ENCODE measurements at regions not wholly inside any gene's neighbourhood (a gene's known extent, or its start where the extent isn't known, plus 50 kb on each side); places are given as distances from the start of the nearest gene placed in this dataset.
"Not testable (repeated sequence)": the region's sequence is repeated elsewhere in the genome, so short reads cannot be mapped to it uniquely, and the experiment has no call there.

GRCh38 chr18:15003636-15004269 lies 255.8 kb downstream of the ANKRD30B start:
- H3F3A ChIP-seq (ENCODE audit: insufficient read depth); H3K4me2 ChIP-seq (ENCODE audit: low read depth, low read length, poor library complexity, severe bottlenecking); H3K4me3 ChIP-seq (ENCODE audit: insufficient read depth, low read length, poor library complexity, severe bottlenecking); H3K9ac ChIP-seq (ENCODE audit: low read length); H3K79me2 ChIP-seq (ENCODE audit: insufficient read depth, low read length); H3K9me3 ChIP-seq (ENCODE audit: insufficient read depth, low read length); H3K9me2 ChIP-seq (replicated peaks; ENCODE audit: insufficient read depth, low read length); H3K27ac ChIP-seq (ENCODE audit: low read depth, low read length); H4K20me1 ChIP-seq (ENCODE audit: low read depth, low read length); H3K27me3 ChIP-seq (ENCODE audit: low read length); H3K36me3 ChIP-seq (ENCODE audit: low read length); H2AFZ ChIP-seq (ENCODE audit: low read depth, low read length, severe bottlenecking): not testable (repeated sequence)

GRCh38 chr18:15004270-15004973 lies 256.4 kb downstream of the ANKRD30B start:
- not testable (repeated sequence) for H3K4me2 ChIP-seq (ENCODE audit: low read depth, low read length, poor library complexity, severe bottlenecking); H2AFZ ChIP-seq (ENCODE audit: low read depth, low read length, severe bottlenecking); H3K9me3 ChIP-seq (ENCODE audit: insufficient read depth, low read length); H3F3A ChIP-seq (ENCODE audit: insufficient read depth); H3K36me3 ChIP-seq (ENCODE audit: low read length); H3K9ac ChIP-seq (ENCODE audit: low read length); H4K20me1 ChIP-seq (ENCODE audit: low read depth, low read length); H3K27me3 ChIP-seq (ENCODE audit: low read length); H3K4me3 ChIP-seq (ENCODE audit: insufficient read depth, low read length, poor library complexity, severe bottlenecking); H3K79me2 ChIP-seq (ENCODE audit: insufficient read depth, low read length); H3K9me2 ChIP-seq (replicated peaks; ENCODE audit: insufficient read depth, low read length); H3K27ac ChIP-seq (ENCODE audit: low read depth, low read length)

DNA sequence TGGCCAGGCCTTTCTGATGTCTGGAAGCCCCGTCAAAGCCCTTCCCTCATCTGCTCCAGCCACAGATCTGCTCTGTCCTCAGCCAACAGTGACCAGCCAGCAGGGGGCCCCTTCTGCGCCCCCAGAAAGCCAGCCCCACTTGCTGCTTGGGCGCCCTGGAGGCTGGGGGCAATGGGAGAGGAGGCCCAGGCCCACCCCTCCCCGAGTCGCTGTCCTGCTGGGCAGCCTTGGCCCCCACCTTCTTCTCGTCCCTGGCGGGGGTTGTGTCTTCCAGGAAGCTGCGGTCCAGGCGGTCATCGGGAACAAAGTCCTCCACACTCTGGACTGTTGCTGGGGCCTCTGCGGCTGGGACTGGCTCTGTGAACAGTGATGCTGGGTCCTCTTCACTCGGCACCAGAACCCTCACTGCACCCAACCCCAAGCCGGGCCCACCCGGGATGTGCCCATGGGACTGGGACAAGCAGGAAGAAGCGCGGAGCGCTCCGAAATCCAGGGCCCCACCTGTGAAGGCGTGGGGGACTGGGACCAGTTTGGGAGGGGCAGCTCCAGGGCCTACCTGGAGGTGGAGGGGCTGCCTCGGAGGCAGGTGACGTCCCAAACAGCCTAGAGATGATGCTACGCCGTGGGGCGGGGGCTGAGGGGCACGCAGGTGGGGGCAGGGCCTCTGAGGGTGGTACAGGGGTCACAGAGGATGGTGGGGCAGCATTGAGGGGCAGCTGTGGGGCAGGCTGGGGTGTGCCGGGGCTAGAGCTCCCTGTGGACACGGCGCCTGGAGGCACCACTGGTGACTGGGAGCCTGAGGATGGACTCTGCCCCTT lies 257.6 kb downstream of the ANKRD30B start:
- TF ChIP-seq CTCF (IDR thresholded peaks at IDR 0.05; ENCODE audit: insufficient read depth, low read length, poor library complexity, severe bottlenecking) (no peak), EZH2phosphoT487 (conservative IDR thresholded peaks at IDR 0.05; ENCODE audit: low read length) (no peak)
- H3K4me3 ChIP-seq (ENCODE audit: insufficient read depth, low read length, poor library complexity, severe bottlenecking): no peak overlapping the region
- no peaks in the 10 kb centered on the region for H3K9me3 ChIP-seq (ENCODE audit: insufficient read depth, low read length)
- H3K4me2 ChIP-seq (ENCODE audit: low read depth, low read length, poor library complexity, severe bottlenecking): no peak overlapping the region
- no peaks in the 10 kb centered on the region for H3F3A ChIP-seq (ENCODE audit: insufficient read depth)
- H3K36me3 ChIP-seq (ENCODE audit: low read length): no peaks in the 10 kb centered on the region
- no peaks in the 10 kb centered on the region for H3K27me3 ChIP-seq (ENCODE audit: low read length)
- no peaks in the 10 kb centered on the region for H3K9me2 ChIP-seq (replicated peaks; ENCODE audit: insufficient read depth, low read length)
- H3K9ac ChIP-seq (ENCODE audit: low read length): no peak overlapping the region
- H3K79me2 ChIP-seq (ENCODE audit: insufficient read depth, low read length): no peaks in the 10 kb centered on the region
- no peak overlapping the region for H3K27ac ChIP-seq (ENCODE audit: low read depth, low read length)
- no peaks in the 10 kb centered on the region for H4K20me1 ChIP-seq (ENCODE audit: low read depth, low read length)
- no peak overlapping the region for H2AFZ ChIP-seq (ENCODE audit: low read depth, low read length, severe bottlenecking)

- H3K4me3 ChIP-seq (ENCODE audit: insufficient read depth, low read length, poor library complexity, severe bottlenecking); H2AFZ ChIP-seq (ENCODE audit: low read depth, low read length, severe bottlenecking); H3K27ac ChIP-seq (ENCODE audit: low read depth, low read length); H3K9ac ChIP-seq (ENCODE audit: low read length); H3K79me2 ChIP-seq (ENCODE audit: insufficient read depth, low read length); H3K9me3 ChIP-seq (ENCODE audit: insufficient read depth, low read length); H3K36me3 ChIP-seq (ENCODE audit: low read length); H4K20me1 ChIP-seq (ENCODE audit: low read depth, low read length); H3K27me3 ChIP-seq (ENCODE audit: low read length); H3K9me2 ChIP-seq (replicated peaks; ENCODE audit: insufficient read depth, low read length); H3F3A ChIP-seq (ENCODE audit: insufficient read depth); H3K4me2 ChIP-seq (ENCODE audit: low read depth, low read length, poor library complexity, severe bottlenecking): not testable (repeated sequence)
Observed at GRCh38 chr18:15006616-15007015, 258.6 kb downstream of the ANKRD30B start.

DNA sequence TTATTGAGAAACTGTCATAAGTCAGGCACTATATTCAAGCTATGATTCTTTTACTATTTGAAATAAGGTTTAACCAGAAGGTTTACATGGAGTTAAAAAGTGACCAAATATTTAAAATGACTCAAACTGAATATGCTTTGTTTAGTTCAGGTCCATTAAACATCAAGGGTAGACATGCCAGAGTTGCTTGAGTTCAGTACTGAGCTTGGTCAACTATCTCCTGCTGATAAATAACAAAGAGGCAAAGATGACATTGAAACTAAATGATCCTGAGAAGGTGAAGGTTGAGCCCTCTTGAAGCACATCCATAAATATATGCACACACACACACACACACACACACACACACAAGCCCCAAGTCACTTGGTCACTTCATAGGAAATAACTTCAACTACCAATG lies 278.1 kb downstream of the ANKRD30B start:
- not testable (repeated sequence) for H3K9me2 ChIP-seq (replicated peaks; ENCODE audit: insufficient read depth, low read length); H3K4me2 ChIP-seq (ENCODE audit: low read depth, low read length, poor library complexity, severe bottlenecking); H3K9me3 ChIP-seq (ENCODE audit: insufficient read depth, low read length); H4K20me1 ChIP-seq (ENCODE audit: low read depth, low read length); H2AFZ ChIP-seq (ENCODE audit: low read depth, low read length, severe bottlenecking); H3K36me3 ChIP-seq (ENCODE audit: low read length); H3K27me3 ChIP-seq (ENCODE audit: low read length); H3F3A ChIP-seq (ENCODE audit: insufficient read depth); H3K79me2 ChIP-seq (ENCODE audit: insufficient read depth, low read length); H3K27ac ChIP-seq (ENCODE audit: low read depth, low read length); H3K9ac ChIP-seq (ENCODE audit: low read length); H3K4me3 ChIP-seq (ENCODE audit: insufficient read depth, low read length, poor library complexity, severe bottlenecking)

- H3K4me2 ChIP-seq (ENCODE audit: low read depth, low read length, poor library complexity, severe bottlenecking); H3K27ac ChIP-seq (ENCODE audit: low read depth, low read length); H2AFZ ChIP-seq (ENCODE audit: low read depth, low read length, severe bottlenecking); H3K36me3 ChIP-seq (ENCODE audit: low read length); H3K9me2 ChIP-seq (replicated peaks; ENCODE audit: insufficient read depth, low read length); H3K9ac ChIP-seq (ENCODE audit: low read length); H3K4me3 ChIP-seq (ENCODE audit: insufficient read depth, low read length, poor library complexity, severe bottlenecking); H3K9me3 ChIP-seq (ENCODE audit: insufficient read depth, low read length); H3K79me2 ChIP-seq (ENCODE audit: insufficient read depth, low read length); H4K20me1 ChIP-seq (ENCODE audit: low read depth, low read length); H3F3A ChIP-seq (ENCODE audit: insufficient read depth); H3K27me3 ChIP-seq (ENCODE audit: low read length): not testable (repeated sequence)
Observed at GRCh38 chr18:15028037-15028436, 280.1 kb downstream of the ANKRD30B start.
